HG02885 (cell line): ENCODE measurements at regions not wholly inside any gene's neighbourhood (a gene's known extent, or its start where the extent isn't known, plus 50 kb on each side); places are given as distances from the start of the nearest gene placed in this dataset.
A peak's percentile ranks its signal among the peaks of the same experiment; 100 is the strongest.
"Not testable (repeated sequence)": the region's sequence is repeated elsewhere in the genome, so short reads cannot be mapped to it uniquely, and the experiment has no call there.

Experiments used
- ATAC-seq: cut with Tn5 transposase; IDR thresholded peaks from one replicate; pipeline ENCODE4 v1.9.1; 2021; ENCODE audit warnings: mild to moderate bottlenecking; ENCODE audit not compliant: unreplicated experiment, poor library complexity

DNA sequence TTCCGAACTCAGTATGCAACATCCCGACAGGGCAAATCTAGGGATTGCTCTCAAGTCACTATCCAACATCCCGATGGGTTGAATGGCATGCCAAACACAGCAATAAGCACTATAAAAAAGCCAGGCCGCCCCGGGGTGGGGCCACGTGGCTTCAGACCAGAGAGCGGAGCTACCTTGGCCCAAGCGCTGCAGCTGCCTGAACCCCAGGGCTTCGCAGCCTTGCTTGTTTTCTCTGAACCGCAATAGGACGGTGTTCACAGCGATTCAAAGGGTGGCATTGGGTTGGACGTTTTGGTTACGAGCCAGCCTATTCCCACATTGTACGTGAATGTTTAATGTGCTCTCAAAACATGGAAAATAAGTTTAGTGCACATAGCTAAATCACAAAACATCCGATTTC, 161.0 kb downstream of the SYT15 start:
- not testable (repeated sequence) for ATAC-seq

DNA sequence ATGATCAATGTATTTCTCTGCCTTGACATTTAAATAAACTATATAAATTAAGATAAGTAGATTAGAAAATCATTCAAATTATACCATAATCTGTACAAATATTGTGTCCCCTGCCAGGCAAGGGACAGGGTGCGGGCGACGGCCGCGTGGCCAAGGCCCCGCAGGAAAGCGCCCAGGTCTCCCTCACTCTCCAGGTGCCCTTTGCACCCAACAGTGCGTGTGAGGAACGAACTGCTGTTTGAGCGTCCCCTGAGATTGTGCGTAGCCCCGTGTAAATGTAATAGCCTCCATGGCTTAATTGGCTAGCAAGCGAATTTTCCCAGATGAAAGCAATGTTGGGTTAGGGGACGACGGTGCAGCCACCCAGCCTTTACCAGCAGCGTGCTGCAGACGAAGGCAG, 161.4 kb downstream of the SYT15 start:
- ATAC-seq: not testable (repeated sequence)

DNA sequence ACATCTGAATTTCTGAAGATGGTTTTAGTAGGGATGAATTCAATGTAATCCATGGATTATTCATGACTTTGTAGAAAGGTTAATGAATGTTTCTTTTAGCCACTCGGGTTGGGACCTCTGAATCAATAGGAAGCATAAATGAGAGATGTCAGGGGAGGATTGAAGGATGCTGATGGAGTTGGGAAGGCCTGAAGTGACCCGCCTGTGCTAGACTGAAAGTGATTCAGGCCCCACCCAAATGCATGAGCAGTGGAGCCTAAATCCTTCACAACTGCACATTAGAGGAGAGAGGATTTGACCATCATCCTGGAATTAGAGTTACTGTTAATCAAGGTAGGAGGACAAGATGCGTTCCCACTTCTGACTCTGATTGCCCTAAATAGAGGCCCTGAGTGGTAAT, 162.2 kb upstream of the PTPN20 start:
- ATAC-seq: not testable (repeated sequence)

DNA sequence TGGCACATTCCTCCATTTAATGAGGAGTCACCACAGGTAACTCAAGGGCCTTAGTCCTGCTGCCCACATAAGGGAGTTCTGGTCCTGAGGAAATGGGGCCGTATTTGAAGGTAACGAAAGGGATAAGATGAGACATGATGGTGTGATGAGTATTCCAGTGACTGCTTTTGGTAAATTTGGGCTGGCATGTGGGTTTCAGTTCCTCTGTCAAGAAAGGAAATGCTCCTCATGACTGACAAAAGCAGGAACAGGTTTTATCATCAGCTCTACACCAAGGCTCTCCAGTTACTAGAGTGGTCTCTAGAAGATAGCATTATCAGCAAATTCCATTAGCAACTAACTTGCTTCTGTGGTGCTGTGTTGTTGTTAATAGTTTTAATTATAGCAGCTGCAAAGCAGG, 161.8 kb upstream of the PTPN20 start:
- not testable (repeated sequence) for ATAC-seq

DNA sequence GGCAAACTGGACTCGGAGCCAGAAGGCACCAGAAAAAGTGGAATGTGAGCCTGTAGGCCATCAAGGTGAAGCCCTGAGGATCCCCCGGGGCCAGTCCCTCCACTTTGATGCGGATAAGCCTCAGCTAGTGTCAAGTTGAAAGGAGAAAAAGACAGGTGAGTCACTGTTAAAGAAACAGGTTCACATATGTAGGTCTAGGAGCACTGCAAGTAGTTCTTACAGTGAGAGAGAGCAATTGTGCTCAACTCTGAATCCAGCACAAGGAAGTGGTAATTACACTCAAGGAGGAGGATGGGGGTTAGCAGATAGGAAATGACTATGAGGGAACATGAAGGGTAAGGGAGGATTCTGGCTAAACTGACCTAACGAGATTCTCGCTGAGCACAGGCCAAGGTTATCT, 157.5 kb upstream of the PTPN20 start:
- ATAC-seq: not testable (repeated sequence)

DNA sequence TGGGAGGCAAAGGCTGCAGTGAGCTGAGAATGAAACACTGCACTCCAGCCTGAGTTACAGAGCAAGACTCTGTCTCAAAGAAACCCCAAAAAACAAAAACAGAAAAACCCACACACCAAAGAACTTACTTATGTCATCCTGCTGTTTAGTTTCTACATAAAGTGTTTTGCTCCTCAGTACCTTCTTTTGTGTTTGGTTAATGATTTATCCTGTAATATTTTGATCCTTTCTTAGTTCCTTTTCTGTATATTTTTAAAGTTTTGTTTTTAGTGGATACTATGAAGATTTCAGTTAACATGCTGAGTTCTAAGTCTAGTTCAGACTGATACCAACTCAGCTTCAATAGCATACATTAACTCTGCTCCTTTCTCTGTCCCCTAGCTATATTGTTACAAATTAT, 149.8 kb upstream of the PTPN20 start:
- ATAC-seq: not testable (repeated sequence)

DNA sequence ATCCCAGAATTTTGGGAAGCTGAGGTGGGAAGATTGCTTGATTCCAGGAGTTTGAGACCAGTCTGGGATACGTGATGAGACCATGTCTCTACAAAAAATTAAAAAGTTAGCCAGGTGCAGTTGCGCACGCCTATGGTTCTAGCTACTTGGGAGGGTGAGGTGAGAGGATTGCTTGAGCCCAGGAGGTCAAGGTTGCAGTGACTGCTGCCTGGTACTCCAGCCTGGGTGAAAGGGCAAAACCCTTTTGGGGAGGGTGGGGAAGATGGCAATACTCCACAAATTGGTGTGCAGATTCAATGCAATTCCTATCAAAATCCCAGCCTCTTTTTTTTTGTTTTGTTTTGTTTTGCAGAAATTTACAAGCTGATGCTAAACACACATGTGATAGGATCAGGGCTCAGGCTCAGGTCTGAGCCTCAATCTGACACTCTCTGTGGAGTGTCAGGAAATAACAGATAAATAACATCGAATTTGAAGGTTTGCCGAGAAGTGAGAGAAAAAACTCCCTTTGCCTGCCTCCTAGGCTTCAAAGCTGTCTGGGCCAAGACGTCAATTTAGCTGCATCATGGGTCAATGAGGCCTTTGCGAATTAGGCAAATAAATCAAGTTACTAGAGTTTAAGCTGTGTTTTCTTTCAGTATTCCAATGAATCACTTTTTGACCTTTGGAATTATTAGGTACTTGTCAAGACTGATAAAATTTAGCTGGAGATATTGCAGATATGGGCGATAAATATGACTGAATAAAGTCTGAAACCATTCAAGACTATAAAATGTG, 142.5 kb upstream of the PTPN20 start:
- ATAC-seq: not testable (repeated sequence)

DNA sequence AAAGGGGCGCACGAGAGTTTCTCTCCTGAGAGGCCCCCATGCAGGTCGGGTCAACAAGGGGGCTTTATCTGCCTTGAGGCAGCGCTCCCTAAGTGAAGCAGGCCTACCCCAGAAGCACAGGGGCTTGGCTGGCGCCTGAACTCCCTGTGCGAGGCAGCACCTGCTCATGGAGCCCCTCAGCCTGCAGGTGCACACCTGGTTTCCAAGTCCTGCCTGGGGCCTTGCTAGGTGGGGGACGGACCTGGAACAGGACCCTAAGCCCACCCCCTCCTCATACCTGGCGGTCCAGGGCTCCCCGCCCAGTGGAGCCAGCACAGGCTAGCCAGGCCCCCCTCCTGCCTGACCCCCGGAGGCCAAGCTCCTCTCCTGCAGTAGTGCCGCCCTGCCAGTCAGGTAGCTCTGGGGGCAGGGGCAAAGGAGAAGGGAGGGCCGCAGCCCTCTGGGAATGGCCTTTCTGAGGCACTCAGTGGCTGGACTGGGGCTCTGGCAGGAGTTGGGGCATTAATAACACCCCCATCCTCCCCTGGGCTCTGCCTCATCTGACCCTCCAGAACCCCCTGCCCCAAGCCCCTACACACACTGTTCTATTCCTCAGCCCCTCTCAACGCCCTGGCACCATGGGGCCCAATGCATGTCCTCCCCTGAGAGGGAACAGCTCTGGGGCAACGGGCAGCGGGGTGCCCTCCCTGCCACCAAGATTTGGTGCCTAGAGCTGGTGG, 137.9 kb upstream of the PTPN20 start:
- ATAC-seq: not testable (repeated sequence)

DNA sequence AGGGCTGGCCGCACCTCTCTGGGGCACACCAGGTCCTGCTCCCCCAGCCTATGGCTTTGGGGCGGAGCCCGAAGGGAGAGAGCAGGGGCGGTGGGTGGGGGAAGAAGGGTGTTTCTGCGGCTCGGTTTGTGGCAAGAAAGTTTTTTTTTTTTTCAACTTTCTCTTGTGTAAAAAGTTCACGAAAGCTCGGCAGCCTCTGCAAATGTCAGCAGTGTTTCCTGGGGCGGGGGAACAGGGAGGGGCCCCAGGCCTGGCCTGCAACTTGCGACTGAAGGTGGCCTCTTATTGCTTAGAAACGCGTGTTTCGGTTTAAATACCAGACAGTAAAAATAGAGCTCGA, 137.4 kb upstream of the PTPN20 start:
- ATAC-seq: not testable (repeated sequence)

DNA sequence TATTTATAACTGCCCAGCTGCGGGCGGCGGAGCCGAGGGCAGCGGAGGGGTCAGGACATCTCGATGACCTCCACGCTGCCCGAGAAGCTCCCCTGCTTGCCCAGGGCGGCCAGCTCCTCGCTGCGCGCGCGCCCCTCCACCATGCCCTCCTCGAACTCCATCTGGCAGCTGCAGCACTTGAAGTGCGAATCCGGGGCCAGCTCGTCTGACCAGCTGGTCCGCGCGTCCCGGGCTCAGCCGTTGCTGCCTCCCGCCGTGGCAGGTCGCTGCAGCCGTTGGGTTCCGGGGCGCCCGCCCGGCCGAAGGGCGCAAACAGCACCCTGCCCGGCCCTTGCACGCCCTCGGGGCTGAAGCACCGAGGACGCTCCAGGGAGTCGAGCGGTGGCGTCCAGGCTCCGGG, 136.9 kb upstream of the PTPN20 start:
- ATAC-seq: not testable (repeated sequence)

DNA sequence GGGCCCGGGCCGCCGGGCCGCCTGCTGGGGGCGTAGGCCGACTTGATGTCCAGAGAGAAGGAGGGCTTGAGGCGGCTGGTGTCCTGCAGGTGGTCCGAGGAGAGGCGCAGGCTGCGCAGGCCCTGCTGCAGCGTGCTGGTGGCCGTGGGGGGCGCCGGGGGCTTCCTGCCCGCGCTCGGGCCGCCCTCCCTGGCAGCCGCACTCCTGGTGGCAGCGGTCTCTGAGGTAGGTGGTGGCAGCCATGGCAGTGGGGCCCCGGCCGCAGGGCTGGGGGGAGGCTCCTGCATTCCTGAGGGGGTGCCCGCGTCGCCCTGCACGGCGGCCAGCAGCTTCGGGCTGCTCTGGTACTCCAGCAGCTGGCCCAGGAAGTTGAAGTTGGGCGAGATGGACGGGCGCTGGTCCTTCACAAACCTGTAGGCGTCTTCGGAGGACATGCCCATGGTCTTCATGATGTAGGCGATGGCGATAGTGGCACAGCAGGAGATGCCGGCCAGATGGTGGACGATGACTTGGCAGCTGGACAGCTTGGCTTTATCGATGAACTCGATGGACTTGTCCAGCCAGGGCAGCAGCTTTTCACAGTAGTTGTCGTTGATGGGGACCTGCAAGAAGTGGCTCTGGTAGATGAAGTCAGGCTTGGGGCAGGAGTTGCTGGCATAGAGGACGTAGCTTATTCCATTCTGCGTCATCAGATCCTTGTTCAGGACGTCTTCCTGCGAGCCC, 136.1 kb upstream of the PTPN20 start:
- not testable (repeated sequence) for ATAC-seq

DNA sequence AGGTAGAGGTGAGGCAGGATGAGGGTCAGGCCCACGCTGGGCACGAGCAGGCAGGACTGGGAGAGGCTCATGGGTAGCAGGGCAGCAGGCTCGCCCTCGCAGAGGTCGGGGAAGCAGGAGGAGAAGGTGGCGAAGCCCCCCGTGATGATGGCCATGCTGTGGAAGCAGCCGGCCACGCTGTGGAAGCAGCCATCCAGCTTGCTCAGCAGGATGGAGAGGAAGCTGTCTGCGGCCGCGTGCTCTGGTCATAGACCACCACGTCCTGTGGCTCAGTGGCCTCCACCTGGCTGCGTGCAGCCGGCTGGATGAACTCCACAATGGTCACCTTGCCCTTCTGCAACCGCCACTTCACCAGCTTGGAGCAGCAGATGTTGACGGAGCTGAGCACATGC, 135.6 kb upstream of the PTPN20 start:
- not testable (repeated sequence) for ATAC-seq

DNA sequence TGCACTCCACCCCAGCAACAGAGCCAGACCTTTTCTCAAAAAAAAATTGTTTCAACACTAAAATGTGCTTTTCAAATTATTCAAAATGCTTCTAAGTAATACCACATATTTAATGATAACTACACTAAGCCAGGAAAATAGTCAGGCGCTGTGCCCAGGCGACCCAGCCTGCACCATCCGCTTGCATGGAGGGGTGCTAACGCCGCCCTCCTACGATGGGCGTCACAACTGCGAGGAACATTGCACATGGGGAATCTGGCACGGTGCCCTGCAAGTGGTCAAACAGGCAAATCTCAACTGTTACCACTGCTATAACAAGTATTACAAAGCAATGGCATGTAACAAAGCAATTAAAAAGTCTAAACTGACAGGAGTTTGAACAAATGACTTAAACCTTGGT, 131.7 kb upstream of the PTPN20 start:
- not testable (repeated sequence) for ATAC-seq

DNA sequence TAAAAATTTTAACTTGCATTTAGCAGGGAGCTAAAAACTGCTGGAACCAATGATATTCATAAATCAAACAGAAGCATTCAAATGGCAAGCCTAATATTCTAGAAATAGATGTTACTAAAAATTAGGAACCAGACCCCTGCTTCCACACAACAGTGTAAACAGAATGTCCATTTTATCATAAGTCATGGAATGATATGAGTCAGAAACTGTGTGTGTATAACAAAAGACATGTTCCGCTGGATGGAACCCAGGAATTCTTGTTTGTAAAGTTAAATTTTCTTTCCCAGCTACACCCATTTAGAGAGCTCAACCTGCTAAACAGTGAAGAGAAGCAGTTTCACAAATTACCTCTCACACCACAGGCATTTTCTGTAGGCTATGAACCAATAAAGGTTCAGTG, 131.1 kb upstream of the PTPN20 start:
- ATAC-seq: not testable (repeated sequence)

DNA sequence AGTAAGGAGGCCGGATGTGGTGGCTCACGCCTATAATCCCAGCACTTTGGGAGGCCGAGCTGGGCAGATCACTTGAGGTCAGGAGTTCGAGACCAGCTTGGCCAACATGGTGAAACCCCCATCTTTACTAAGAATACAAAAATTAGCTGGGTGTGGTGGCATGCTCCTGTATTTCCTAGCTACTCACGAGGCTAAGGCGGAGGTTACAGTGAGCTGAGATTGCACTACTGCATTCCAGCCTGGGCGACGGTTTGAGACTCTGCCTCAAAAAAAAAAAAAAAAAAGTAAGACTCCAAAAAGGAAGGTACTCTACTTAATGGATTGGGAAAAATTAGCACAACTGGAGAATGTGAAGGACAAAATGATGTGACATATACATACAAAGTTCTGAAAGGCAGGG, 130.2 kb upstream of the PTPN20 start:
- not testable (repeated sequence) for ATAC-seq

DNA sequence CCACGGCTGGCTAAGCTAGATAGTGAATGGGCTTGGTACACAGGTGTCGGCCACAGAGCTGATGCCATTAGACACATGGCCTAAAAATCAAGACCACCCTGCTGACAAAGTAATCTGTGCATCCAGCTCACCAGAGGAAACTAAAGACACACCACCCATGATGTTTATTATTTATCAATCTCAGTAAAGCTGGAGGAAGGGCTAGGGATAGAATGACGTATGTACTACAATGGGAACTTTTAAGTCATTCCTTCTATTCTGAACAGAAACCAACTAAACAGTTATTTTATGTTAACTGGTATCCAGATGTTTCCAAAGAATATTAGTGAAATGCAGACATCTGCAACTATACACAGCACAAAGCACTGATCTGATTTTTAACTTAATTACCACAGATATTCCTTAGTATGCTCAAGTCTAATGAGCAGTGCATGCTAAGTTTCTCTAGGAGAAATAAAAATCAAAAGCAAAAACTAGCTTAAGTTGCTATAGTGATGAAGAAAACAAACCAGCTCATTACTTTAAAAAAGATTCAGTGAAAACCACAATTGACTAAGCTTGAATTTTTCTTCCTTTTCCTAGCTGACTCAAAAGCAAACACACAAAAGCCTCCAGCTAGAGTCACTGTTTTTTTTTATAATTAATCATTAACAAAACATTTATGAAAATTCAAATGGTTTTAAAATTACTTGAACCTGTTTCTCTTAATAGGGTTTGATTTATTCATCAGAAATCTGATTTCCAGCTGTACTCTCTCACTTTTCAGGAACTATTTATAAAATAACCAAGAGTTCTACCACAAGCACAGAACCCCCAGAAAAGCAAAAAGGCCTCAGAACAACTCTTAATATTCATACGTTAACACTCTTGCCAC, 129.0 kb upstream of the PTPN20 start:
- not testable (repeated sequence) for ATAC-seq

DNA sequence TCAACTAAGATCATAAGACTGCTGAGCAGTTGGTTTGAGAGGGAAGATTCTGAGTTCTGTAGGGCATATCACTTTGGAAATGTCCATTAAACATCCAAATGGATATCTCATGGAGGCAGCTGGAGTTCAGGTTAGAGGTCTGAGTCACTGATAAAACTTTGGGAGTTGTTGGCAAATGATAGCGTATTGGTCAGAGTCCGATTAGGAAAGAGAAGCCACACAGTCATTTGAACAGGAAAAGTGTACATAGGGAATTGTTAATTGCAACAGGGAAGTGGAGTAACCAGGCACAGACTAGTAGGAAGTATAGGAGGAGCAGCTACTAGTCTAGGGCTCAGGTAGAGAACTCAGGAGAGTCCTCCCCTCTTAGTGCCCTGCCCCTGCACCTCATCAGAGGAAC, 126.6 kb upstream of the PTPN20 start:
- ATAC-seq: not testable (repeated sequence)

DNA sequence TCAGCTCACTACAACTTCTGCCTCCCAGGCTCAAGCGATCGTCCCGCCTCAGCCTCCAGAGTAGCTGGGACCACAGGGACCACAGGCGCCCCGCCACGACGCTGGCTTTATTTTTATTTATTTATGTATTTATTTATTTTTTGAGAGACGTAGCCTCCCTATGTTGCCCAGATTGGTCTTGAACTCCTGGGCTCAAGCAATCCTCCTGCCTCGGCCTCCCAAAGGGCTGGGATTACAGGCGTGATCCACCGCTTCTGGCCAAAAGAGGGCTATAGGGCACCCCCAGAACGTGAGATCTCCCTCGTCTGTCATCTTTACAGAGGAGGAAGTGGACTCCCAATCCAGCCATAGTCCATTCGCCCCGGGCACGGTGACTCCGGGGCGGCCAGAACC, 125.1 kb upstream of the PTPN20 start:
- ATAC-seq: not testable (repeated sequence)

DNA sequence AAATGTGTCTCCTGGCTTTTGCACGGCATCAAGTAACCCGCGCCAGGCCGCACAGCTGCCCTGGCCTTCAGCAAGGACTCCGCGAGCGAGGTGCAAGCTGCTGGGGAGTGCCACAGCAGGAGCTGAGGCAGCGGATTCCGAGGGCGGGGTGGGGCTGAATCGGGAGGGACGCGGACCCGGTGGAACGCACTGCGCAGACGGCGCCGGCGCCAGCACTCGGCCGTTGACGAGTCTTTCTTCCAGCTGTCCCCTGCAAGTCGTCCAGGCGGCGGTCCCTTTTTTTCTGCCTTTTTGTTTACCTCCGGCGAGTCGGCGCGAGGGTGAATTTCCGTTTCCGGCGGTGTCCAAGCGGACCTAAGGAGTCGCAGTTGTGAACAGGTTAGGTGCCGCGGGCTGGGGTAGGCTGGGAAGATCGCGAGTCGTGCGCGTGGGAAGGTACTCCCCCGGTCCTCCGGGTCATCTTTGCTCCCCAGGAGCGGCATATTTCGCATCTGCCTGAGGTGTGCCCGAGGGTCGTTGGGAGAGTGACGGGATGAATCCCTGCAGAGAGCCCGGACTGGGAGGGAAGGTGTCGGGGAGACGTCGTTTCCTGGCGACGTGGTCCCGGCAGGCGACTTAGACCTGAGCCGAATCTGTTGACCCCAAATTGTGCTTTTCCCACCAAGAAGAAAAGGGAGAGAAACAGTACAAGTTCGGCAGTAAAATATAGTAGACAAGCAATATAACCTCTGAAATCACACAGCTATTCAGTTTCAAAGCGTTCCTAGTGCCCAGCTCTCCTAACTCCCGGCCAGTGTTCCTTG, 124.5 kb upstream of the PTPN20 start:
- peak; percentile 81 for ATAC-seq

DNA sequence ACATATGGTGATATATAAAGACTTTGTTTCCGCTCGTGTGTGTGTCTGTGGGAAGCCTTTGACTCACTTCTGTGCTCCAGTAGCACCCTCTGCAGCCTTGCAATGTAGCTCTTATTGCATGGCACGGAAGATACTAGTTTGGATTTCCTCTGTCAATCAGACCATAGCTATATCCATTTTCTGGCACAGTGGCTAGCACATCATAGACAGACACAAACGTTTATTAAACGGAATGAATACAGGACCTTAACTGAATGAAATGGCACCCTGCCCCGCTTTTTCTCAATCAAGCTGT, 124.0 kb upstream of the PTPN20 start:
- ATAC-seq: peak; percentile 37
